Hepatocyte (in vitro differentiated cells): ENCODE measurements at regions not wholly inside any gene's neighbourhood (a gene's known extent, or its start where the extent isn't known, plus 50 kb on each side); places are given as distances from the start of the nearest gene placed in this dataset.

ENCODE experiments used
- CTCF ChIP-seq: fragments of 200-600 bp; sonication (generic); IDR thresholded peaks from 2 replicates; pipeline ENCODE4 v1.5.1; 2016; ENCODE audit warnings: antibody characterized with exemption, mild to moderate bottlenecking; ENCODE audit not compliant: poor library complexity
- EZH2 ChIP-seq: fragments of 200-600 bp; sonication (generic); IDR thresholded peaks from 2 replicates; pipeline ENCODE4 v1.6.1; 2016; ENCODE audit warnings: antibody characterized with exemption, mild to moderate bottlenecking, borderline replicate concordance
- EZH2phosphoT487 ChIP-seq: fragments of 200-600 bp; sonication (generic); IDR thresholded peaks from one replicate; pipeline ENCODE4 v1.6.1; 2018; ENCODE audit warnings: antibody characterized with exemption, mild to moderate bottlenecking, low read depth, moderate library complexity; ENCODE audit not compliant: unreplicated experiment, severe bottlenecking

GRCh38 chr4:178311997-178312396 lies 869.8 kb upstream of the AGA start:
- no peak for TF ChIP-seq CTCF
- TF ChIP-seq EZH2phosphoT487 = no peak
- no peak for TF ChIP-seq EZH2
